ENCODE measurements at regions not wholly inside any gene's neighbourhood (a gene's known extent, or its start where the extent isn't known, plus 50 kb on each side); places are given as distances from the start of the nearest gene placed in this dataset.

GRCh38 chr6:122124908-122125307 is 274.5 kb upstream of the HSF2 start:
- Histone ChIP-seq H3K27me3 (ENCODE audit: insufficient read depth, low read depth, low read length) (no peaks in the 10 kb centered on the region), H4K20me1 (ENCODE audit: insufficient read depth) (no peaks in the 10 kb centered on the region), H2AFZ (ENCODE audit: low read depth, low read length) (no peak overlapping the region), H3K9me3 (ENCODE audit: low read length) (no peaks in the 10 kb centered on the region), H3K9ac (ENCODE audit: low read length) (no peak overlapping the region), H3K27ac (ENCODE audit: low read length) (no peak overlapping the region), H3F3A (ENCODE audit: insufficient read depth, low read length, poor library complexity, severe bottlenecking) (no peaks in the 10 kb centered on the region), H3K79me2 (replicated peaks; ENCODE audit: insufficient read depth, low read length) (no peaks in the 10 kb centered on the region), H3K4me2 (ENCODE audit: low read length) (no peak overlapping the region), H3K9me2 (ENCODE audit: insufficient read depth, low read length) (no peaks in the 10 kb centered on the region), H3K4me3 (ENCODE audit: low read length) (no peak overlapping the region), H3K36me3 (ENCODE audit: insufficient read depth, low read length) (no peaks in the 10 kb centered on the region)
- TF ChIP-seq CTCF (IDR thresholded peaks at IDR 0.05; ENCODE audit: poor library complexity, severe bottlenecking): no peak
- TF ChIP-seq TAF1 (IDR thresholded peaks at IDR 0.05; ENCODE audit: low read depth): no peak
- no peak for TF ChIP-seq EZH2 (IDR thresholded peaks at IDR 0.05; ENCODE audit: borderline replicate concordance, insufficient read depth, low read length, poor library complexity, severe bottlenecking)
- TF ChIP-seq RAD21 (conservative IDR thresholded peaks at IDR 0.05): no peak
- no peak for TF ChIP-seq SMC3 (conservative IDR thresholded peaks at IDR 0.05; ENCODE audit: poor library complexity)
- TF ChIP-seq POLR2AphosphoS5 (IDR thresholded peaks at IDR 0.05): no peak
- TF ChIP-seq, protein P1, sequence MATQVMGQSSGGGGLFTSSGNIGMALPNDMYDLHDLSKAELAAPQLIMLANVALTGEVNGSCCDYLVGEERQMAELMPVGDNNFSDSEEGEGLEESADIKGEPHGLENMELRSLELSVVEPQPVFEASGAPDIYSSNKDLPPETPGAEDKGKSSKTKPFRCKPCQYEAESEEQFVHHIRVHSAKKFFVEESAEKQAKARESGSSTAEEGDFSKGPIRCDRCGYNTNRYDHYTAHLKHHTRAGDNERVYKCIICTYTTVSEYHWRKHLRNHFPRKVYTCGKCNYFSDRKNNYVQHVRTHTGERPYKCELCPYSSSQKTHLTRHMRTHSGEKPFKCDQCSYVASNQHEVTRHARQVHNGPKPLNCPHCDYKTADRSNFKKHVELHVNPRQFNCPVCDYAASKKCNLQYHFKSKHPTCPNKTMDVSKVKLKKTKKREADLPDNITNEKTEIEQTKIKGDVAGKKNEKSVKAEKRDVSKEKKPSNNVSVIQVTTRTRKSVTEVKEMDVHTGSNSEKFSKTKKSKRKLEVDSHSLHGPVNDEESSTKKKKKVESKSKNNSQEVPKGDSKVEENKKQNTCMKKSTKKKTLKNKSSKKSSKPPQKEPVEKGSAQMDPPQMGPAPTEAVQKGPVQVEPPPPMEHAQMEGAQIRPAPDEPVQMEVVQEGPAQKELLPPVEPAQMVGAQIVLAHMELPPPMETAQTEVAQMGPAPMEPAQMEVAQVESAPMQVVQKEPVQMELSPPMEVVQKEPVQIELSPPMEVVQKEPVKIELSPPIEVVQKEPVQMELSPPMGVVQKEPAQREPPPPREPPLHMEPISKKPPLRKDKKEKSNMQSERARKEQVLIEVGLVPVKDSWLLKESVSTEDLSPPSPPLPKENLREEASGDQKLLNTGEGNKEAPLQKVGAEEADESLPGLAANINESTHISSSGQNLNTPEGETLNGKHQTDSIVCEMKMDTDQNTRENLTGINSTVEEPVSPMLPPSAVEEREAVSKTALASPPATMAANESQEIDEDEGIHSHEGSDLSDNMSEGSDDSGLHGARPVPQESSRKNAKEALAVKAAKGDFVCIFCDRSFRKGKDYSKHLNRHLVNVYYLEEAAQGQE (IDR thresholded peaks at IDR 0.05; ENCODE audit: borderline replicate concordance): no peak
- no peak for TF ChIP-seq MXI1 (conservative IDR thresholded peaks at IDR 0.05; ENCODE audit: poor library complexity, severe bottlenecking)
- TF ChIP-seq EP300 (conservative IDR thresholded peaks at IDR 0.05; ENCODE audit: poor library complexity, severe bottlenecking): no peak

GRCh38 chr6:122126894-122127293 is 272.6 kb upstream of the HSF2 start:
- H3K27me3 ChIP-seq (ENCODE audit: insufficient read depth, low read depth, low read length): no peaks in the 10 kb centered on the region
- H3K9me3 ChIP-seq (ENCODE audit: low read length): no peaks in the 10 kb centered on the region

More at GRCh38 chr6:122126894-122127293, 272.6 kb upstream of the HSF2 start:
- Histone ChIP-seq H3K9me2 (ENCODE audit: insufficient read depth, low read length) (no peaks in the 10 kb centered on the region), H2AFZ (ENCODE audit: low read depth, low read length) (no peak overlapping the region), H3K27ac (ENCODE audit: low read length) (no peak overlapping the region), H3F3A (ENCODE audit: insufficient read depth, low read length, poor library complexity, severe bottlenecking) (no peaks in the 10 kb centered on the region), H3K4me2 (ENCODE audit: low read length) (no peak overlapping the region), H3K4me3 (ENCODE audit: low read length) (no peak overlapping the region), H3K36me3 (ENCODE audit: insufficient read depth, low read length) (no peaks in the 10 kb centered on the region), H3K9ac (ENCODE audit: low read length) (no peak overlapping the region), H4K20me1 (ENCODE audit: insufficient read depth) (no peaks in the 10 kb centered on the region), H3K79me2 (replicated peaks; ENCODE audit: insufficient read depth, low read length) (no peaks in the 10 kb centered on the region)
- TF ChIP-seq EZH2 (IDR thresholded peaks at IDR 0.05; ENCODE audit: borderline replicate concordance, insufficient read depth, low read length, poor library complexity, severe bottlenecking) (no peak), CTCF (IDR thresholded peaks at IDR 0.05; ENCODE audit: poor library complexity, severe bottlenecking) (no peak), TAF1 (IDR thresholded peaks at IDR 0.05; ENCODE audit: low read depth) (no peak), EP300 (conservative IDR thresholded peaks at IDR 0.05; ENCODE audit: poor library complexity, severe bottlenecking) (no peak), MXI1 (conservative IDR thresholded peaks at IDR 0.05; ENCODE audit: poor library complexity, severe bottlenecking) (no peak), RAD21 (conservative IDR thresholded peaks at IDR 0.05) (no peak), POLR2AphosphoS5 (IDR thresholded peaks at IDR 0.05) (no peak), SMC3 (conservative IDR thresholded peaks at IDR 0.05; ENCODE audit: poor library complexity) (no peak)
- TF ChIP-seq, protein P1 (IDR thresholded peaks at IDR 0.05; ENCODE audit: borderline replicate concordance): no peak
